HG03469 (cell line): ENCODE measurements at regions not wholly inside any gene's neighbourhood (a gene's known extent, or its start where the extent isn't known, plus 50 kb on each side); places are given as distances from the start of the nearest gene placed in this dataset.
A peak's percentile ranks its signal among the peaks of the same experiment; 100 is the strongest.
"Not testable (repeated sequence)": the region's sequence is repeated elsewhere in the genome, so short reads cannot be mapped to it uniquely, and the experiment has no call there.

Source experiments
- ATAC-seq: cut with Tn5 transposase; IDR thresholded peaks from one replicate; pipeline ENCODE4 v1.9.1; 2021; ENCODE audit warnings: mild to moderate bottlenecking, moderate library complexity, moderate number of reproducible peaks; ENCODE audit not compliant: unreplicated experiment

GRCh38 chr13:68535329-68535728 is 1305.2 kb upstream of the PCDH9 start:
- ATAC-seq: peak; percentile 80

- not testable (repeated sequence) for ATAC-seq
These were observed 1297.0 kb upstream of the PCDH9 start for GRCh38 chr13:68527167-68527566.

- no peak for ATAC-seq
These were observed 1293.8 kb upstream of the PCDH9 start for GRCh38 chr13:68523838-68524424.

- ATAC-seq: no peak
These were observed 1292.0 kb upstream of the PCDH9 start for GRCh38 chr13:68522184-68522583.

GRCh38 chr13:68509734-68510621 is 1279.8 kb upstream of the PCDH9 start:
- peak; percentile 93 for ATAC-seq

- ATAC-seq: no peak
These were observed 1276.9 kb upstream of the PCDH9 start for GRCh38 chr13:68506888-68507551.

GRCh38 chr13:68490594-68490993 is 1260.5 kb upstream of the PCDH9 start:
- ATAC-seq: no peak

GRCh38 chr13:68481130-68481529 is 1251.0 kb upstream of the PCDH9 start:
- no peak for ATAC-seq

- no peak for ATAC-seq
These were observed 1243.7 kb upstream of the PCDH9 start for GRCh38 chr13:68473834-68474326.

- ATAC-seq: no peak
These were observed 1237.0 kb upstream of the PCDH9 start for GRCh38 chr13:68467160-68467559.

GRCh38 chr13:68440874-68441273 is 1210.7 kb upstream of the PCDH9 start:
- ATAC-seq: no peak

GRCh38 chr13:68439817-68440216 is 1209.7 kb upstream of the PCDH9 start:
- no peak for ATAC-seq

- no peak for ATAC-seq
These were observed 1198.2 kb upstream of the PCDH9 start for GRCh38 chr13:68428292-68428691.

- ATAC-seq: no peak
These were observed 1187.7 kb upstream of the PCDH9 start for GRCh38 chr13:68417801-68418200.

- no peak for ATAC-seq
These were observed 1179.9 kb upstream of the PCDH9 start for GRCh38 chr13:68410007-68410406.

- ATAC-seq: no peak
These were observed 1160.9 kb upstream of the PCDH9 start for GRCh38 chr13:68390987-68391386.

GRCh38 chr13:68386808-68387207 is 1156.7 kb upstream of the PCDH9 start:
- no peak for ATAC-seq

GRCh38 chr13:68380041-68380973 is 1150.2 kb upstream of the PCDH9 start:
- no peak for ATAC-seq

- ATAC-seq: no peak
These were observed 1148.2 kb upstream of the PCDH9 start for GRCh38 chr13:68378294-68378693.

- no peak for ATAC-seq
These were observed 1144.9 kb upstream of the PCDH9 start for GRCh38 chr13:68375004-68375403.

- ATAC-seq: no peak
These were observed 1139.6 kb upstream of the PCDH9 start for GRCh38 chr13:68369739-68370138.
